HG02885 (cell line): ENCODE measurements at regions not wholly inside any gene's neighbourhood (a gene's known extent, or its start where the extent isn't known, plus 50 kb on each side); places are given as distances from the start of the nearest gene placed in this dataset.
A peak's percentile ranks its signal among the peaks of the same experiment; 100 is the strongest.
"Not testable (repeated sequence)": the region's sequence is repeated elsewhere in the genome, so short reads cannot be mapped to it uniquely, and the experiment has no call there.

Experiments used
- ATAC-seq: cut with Tn5 transposase; IDR thresholded peaks from one replicate; pipeline ENCODE4 v1.9.1; 2021; ENCODE audit warnings: mild to moderate bottlenecking; ENCODE audit not compliant: unreplicated experiment, poor library complexity

DNA sequence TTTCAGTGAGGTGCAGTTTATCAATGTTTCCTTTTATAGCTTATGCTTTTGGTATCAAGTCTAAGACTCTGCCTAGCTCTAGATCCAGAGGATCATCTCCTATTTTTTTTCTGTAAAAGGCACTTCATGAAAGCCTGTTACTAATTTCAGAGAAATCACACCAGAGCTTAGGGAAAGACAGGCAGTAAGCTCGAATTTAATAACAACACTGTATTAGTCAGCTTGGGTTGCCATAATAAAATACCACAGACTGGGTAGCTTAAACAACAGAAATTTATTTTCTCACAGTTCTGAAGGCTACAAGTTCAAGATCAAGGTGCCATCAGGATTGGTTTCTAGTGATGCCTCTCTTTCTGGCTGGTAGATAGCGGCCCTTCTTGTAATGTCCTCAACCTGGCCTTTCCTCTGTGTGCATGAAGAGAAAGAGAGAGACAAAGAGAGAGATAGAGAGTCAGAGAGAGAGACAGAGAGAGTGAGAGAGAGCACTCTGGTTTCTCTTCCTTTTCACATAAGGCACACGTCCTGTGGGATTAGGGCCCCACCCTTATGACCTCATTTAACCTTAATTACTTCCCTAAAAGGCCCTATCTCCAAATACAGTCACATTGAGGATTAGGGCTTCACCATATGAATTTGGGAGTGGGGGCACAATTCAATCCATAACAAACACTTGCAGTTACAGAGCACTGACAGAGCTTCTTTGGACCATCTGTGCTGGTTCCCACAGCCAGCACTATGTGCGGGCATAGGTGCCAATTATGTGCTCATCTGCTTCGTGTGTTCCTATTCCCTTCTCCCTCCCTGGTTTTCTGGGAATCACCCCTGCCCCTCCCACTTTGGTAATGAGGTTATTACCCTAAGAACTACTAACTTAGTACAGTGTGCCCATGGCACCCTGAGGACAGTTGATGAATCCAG lies 114.8 kb upstream of the MED14 start:
- ATAC-seq = no peak

GRCh38 chrX:40852586-40852985 lies 117.2 kb upstream of the MED14 start:
- no peak for ATAC-seq

DNA sequence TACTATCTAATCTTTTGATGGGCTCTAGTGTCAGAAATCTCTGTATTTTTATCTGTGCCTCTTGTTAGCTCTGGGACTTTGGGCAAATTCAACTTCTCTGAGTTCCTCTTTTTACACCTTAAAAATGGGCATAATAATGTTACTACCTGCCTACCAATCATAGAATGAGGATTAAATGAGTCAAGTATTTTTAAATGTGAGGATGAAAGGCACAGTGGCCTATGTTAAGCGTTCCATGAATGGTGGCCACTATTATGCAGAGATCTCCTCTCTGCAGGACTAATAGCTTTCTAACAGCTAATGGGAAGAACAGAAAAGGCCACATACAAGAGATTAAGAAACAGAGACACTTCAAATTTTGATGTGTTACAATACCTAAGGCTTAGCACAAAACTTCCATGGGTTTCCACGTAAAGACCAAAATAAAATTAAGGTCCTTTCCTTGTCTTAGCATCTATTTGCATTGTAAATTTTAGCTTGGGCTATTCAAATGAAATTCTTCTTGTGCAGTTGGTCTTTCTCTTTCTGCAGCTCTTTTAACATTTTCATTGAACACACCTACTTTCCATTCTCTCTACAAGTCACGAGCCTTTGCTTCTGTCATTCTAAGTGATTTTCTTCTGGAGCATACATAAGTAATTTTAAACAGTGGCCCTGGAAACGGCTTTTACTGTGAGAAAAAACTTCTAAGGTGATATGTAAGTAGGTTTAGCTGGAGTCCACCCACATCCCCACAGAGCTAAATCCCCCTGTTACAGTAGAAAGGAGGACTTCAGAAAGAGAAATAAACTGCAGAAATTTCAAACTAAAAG lies 117.9 kb upstream of the MED14 start:
- ATAC-seq = no peak

DNA sequence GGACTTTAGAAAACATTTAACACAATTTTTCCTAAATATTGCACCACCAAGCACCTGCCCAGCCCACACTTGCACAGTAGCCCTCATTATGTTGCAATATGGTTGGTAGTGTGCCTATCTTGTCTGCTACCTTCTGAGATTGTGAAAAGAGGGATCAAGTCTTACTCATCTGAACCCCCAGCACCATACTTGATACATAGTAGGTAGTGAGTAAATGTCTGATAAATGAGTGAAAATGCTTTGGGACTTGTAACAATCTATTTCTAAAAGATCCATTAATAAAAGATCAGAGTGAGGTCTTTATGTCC lies 118.4 kb upstream of the MED14 start:
- no peak for ATAC-seq

- no peak for ATAC-seq
These were observed 118.9 kb upstream of the MED14 start for GRCh38 chrX:40854242-40854641.

- no peak for ATAC-seq
These were observed 120.1 kb upstream of the MED14 start for GRCh38 chrX:40855411-40855810.

- no peak for ATAC-seq
These were observed 120.7 kb upstream of the MED14 start for GRCh38 chrX:40855932-40856515.

DNA sequence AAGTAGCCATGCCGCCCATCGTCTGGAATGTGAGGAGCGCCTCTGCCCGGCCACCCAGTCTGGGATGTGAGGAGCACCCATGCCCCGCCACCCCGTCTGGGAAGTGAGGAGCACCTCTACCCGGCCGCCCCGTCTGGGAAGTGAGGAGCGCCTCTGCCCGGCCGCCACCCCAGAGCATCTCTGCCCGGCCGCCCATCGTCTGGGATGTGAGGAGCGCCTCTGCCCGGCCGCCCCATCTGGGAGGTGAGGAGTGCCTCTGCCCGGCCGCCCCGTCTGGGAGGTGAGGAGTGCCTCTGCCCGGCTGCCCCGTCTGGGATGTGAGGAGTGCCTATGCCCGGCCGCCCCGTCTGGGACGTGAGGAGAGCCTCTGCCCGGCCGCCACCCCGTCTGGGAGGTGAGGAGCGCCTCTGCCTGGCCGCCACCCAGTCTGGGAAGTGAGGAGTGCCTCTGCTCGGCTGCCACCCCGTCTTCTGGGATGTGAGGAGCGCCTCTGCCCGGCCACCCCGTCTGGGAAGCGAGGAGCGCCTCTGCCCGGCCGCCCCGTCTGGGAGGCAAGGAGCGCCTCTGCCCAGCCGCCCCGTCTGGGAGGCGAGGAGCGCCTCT lies 126.7 kb upstream of the MED14 start:
- ATAC-seq = not testable (repeated sequence)

DNA sequence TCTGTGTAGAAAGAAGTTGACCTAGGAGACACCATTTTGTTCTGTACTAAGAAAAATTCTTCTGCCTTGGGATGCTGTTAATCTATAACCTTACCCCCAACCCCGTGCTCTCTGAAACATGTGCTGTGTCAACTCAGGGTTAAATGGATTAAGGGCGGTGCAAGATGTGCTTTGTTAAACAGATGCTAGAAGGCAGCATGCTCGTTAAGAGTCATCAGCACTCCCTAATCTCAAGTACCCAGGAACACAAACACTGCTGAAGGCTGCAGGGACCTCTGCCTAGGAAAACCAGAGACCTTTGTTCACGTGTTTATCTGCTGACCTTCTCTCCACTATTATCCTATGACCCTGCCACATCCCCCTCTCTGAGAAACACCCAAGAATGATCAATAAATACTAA lies 127.9 kb upstream of the MED14 start:
- ATAC-seq = not testable (repeated sequence)

DNA sequence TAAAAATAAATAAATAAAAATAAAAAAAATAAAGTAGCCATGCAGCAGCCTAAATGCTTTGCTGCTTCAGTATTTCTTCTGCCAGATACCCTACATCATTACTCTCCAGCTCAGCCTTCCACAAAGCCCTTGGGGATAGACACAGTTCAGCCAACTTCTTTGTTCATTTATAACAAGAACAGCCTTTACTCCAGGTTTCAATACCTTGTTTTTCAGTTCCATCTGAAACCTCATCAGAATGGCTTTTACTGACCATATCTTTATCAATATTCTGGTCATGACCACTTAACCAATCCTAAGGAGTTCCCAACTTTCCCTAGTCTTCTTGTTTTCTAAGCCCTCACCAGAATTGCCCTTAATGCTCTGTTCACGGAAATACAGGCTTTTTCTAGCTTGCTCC lies 128.3 kb upstream of the MED14 start:
- no peak for ATAC-seq

DNA sequence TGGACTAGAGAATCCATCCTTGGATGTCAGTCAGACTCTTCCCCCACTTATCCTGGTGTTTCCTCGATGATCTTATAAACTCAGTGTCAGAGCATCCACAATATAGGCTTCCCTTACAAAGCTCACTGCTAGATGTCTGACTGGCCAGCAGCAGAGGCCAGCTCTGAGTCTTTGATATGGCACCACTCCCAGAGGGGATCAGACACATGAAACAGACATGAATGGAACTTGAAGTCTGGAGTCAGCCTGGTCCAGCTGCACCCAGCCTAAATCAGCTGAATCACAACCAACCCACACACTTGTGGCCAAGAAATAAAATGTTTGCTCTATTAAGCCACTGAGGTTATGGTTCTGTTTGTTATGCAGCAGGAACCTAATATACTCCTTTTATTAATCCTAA lies 129.6 kb upstream of the MED14 start:
- no peak for ATAC-seq

DNA sequence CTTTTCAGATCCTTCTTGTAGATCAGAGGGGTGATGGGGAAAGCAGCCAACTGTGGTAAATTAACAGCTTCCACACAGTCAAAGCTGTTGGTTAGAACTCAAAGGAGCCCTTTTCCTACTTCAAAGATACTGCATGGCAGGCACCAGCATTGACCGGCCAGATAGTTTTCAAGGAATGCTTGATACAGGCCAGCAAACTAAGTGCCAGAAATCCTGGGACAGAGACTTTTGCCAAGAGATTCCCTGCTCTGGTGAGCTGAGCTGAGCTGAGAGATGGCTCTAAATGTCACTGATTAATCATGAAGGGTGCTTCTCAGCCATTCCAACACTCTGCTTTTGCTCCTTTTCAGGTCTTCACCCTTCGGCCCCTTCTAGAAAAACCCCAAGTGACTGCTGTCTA lies 131.6 kb upstream of the MED14 start:
- ATAC-seq = no peak

GRCh38 chrX:40867352-40867751 lies 132.0 kb upstream of the MED14 start:
- ATAC-seq = no peak

- ATAC-seq = no peak
These were observed 133.5 kb upstream of the MED14 start for GRCh38 chrX:40868868-40869267.

- not testable (repeated sequence) for ATAC-seq
These were observed 135.6 kb upstream of the MED14 start for GRCh38 chrX:40870982-40871381.

DNA sequence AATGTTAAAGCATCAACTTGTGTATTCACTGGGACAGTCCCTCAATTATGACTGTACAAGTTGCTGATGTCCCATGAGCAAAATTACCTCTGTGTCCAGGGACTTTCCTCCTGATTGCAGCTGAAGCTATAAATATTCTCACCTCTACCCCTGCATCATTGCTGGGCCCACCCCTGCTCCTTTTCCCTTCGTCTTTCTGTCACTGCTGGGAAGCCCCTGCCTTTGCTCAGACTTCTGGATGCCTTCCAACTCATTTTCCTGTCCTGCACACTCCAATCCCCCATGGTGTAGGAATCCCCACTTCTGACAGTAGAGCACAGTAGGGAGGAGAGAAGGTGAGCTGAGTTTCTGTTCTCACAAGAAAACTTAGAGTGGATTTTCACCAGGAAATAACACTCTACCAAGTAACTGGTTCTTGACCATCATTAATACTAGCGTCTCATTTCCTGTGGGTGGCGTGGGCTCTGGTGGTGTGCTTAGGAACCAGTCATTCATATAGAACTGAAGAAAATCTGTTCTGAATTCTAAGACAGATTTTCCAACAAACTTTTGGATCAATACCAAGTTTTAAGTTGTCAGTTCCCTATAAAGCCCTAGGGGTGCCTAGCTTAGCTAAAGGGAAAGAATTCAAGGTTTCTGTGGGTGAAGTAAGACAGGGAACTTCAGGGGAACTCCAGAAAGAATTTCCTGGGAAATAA lies 136.2 kb upstream of the MED14 start:
- ATAC-seq = peak; percentile 79

- ATAC-seq = no peak
These were observed 137.0 kb upstream of the MED14 start for GRCh38 chrX:40872351-40872750.

DNA sequence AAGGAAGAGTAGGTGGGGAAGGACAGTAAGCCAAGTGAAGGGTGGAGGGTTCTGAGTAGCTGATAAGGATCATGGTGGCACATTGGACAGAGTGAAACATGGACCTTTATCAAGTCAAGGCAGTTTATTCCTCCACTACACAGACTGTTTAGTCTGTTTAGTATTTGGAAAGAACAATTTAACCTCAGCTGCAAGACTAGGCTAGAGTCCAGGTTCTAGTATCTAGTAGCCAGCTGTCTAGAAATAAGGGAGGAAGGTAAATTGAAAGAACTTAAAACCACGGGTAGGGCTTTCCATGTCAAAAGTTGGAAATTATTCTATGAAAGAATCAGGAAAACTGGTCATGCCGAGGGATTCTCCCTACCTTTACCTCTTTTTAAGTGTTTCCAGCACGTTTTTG lies 140.1 kb upstream of the MED14 start:
- no peak for ATAC-seq

DNA sequence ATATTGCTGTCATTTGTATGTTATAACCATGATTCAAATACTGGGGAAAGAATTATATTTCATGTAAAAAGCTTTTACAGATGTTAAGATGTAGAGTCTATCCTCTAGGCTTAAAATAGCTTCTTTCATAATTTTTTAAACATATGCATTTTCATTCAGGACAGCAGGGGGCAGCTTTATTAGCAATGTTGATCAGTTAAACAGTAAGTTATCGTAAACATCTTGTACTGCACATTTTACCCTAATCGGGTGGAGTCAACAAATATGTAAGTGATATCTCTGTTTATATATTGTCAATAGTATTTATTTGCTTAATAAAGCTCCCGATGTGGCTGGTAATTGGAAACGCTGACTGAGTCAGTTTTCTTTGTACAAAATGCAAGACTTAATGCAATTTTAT lies 142.5 kb upstream of the MED14 start:
- no peak for ATAC-seq

DNA sequence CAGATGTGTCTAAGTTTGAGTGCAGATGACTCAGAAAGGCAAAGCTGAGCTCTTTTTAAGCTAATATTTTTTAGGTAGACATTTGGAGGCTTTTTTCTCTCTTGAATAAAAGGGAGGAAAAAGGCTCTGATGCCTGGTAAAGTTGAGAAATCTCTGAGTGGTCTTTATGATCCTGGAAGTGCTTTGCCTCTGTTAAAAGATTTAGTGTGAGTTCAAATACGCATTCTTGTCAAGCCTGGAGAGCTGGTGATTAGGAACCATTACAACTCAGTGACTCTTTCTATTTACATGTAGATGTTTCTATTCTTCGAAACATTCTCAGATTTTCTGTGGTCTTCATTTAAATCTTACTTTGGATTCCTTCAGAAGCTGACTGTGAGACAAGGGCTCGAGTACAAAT lies 143.4 kb upstream of the MED14 start:
- no peak for ATAC-seq
